KMS-11 (cell line): ENCODE measurements at regions not wholly inside any gene's neighbourhood (a gene's known extent, or its start where the extent isn't known, plus 50 kb on each side); places are given as distances from the start of the nearest gene placed in this dataset.

ENCODE experiments used
- H2AFZ ChIP-seq: fragments of 200-600 bp; sonication (generic); 2 replicates; pipeline ENCODE4 v1.6.1; 2016; ENCODE audit warnings: antibody characterized with exemption, mixed run types, low read depth
- H3K27ac ChIP-seq: fragments of 200-600 bp; sonication (generic); 2 replicates; pipeline ENCODE4 v1.6.1; 2016; ENCODE audit warnings: mild to moderate bottlenecking, mixed run types
- H3K27me3 ChIP-seq: fragments of 200-600 bp; sonication (generic); 2 replicates; pipeline ENCODE4 v1.6.1; 2017; ENCODE audit warnings: mild to moderate bottlenecking, low read depth, mixed run types, moderate library complexity; ENCODE audit not compliant: insufficient read depth
- H3K36me3 ChIP-seq: fragments of 200-600 bp; sonication (generic); 2 replicates; pipeline ENCODE4 v1.6.1; 2017; ENCODE audit warnings: mild to moderate bottlenecking, mixed run types; ENCODE audit not compliant: insufficient read depth
- H3K4me1 ChIP-seq: fragments of 200-600 bp; sonication (generic); 2 replicates; pipeline ENCODE4 v1.6.1; 2016; ENCODE audit warnings: mild to moderate bottlenecking, low read depth, mixed run types; ENCODE audit not compliant: poor library complexity, severe bottlenecking
- H3K4me2 ChIP-seq: fragments of 200-600 bp; sonication (generic); 2 replicates; pipeline ENCODE4 v1.7.0; 2016; ENCODE audit warnings: mild to moderate bottlenecking, mixed run types
- H3K4me3 ChIP-seq: fragments of 200-600 bp; sonication (generic); IDR thresholded peaks from 2 replicates; pipeline ENCODE4 v1.6.1; 2017; ENCODE audit warnings: low read depth, low read length, mixed read lengths; ENCODE audit not compliant: insufficient read depth
- H3K79me2 ChIP-seq: fragments of 200-600 bp; sonication (generic); 2 replicates; pipeline ENCODE4 v1.6.1; 2016; ENCODE audit warnings: low read depth, mixed run types; ENCODE audit not compliant: insufficient read depth
- H3K9ac ChIP-seq: fragments of 200-600 bp; sonication (generic); 2 replicates; pipeline ENCODE4 v1.6.1; 2016; ENCODE audit warnings: mild to moderate bottlenecking, mixed run types
- H4K20me1 ChIP-seq: fragments of 200-600 bp; sonication (generic); 2 replicates; pipeline ENCODE4 v1.6.1; 2016; ENCODE audit warnings: mild to moderate bottlenecking, mixed run types; ENCODE audit not compliant: insufficient read depth
- TF ChIP-seq, protein P1 (sequence below): fragments of 200-600 bp; sonication (generic); conservative IDR thresholded peaks from 2 replicates; pipeline ENCODE4 v1.6.1; 2017; ENCODE audit warnings: low read depth, mild to moderate bottlenecking, antibody characterized with exemption, low read length, moderate library complexity, mixed read lengths

- Histone ChIP-seq H3K27me3 (no peaks in the 10 kb centered on the region), H3K9ac (no peak overlapping the region), H2AFZ (no peak overlapping the region), H3K27ac (no peak overlapping the region), H3K4me2 (no peak overlapping the region), H3K79me2 (no peaks in the 10 kb centered on the region), H3K36me3 (no peaks in the 10 kb centered on the region), H4K20me1 (no peaks in the 10 kb centered on the region), H3K4me3 (no peak overlapping the region), H3K4me1 (peaks cover 8% of the 10 kb centered on the region)
- TF ChIP-seq, protein P1, sequence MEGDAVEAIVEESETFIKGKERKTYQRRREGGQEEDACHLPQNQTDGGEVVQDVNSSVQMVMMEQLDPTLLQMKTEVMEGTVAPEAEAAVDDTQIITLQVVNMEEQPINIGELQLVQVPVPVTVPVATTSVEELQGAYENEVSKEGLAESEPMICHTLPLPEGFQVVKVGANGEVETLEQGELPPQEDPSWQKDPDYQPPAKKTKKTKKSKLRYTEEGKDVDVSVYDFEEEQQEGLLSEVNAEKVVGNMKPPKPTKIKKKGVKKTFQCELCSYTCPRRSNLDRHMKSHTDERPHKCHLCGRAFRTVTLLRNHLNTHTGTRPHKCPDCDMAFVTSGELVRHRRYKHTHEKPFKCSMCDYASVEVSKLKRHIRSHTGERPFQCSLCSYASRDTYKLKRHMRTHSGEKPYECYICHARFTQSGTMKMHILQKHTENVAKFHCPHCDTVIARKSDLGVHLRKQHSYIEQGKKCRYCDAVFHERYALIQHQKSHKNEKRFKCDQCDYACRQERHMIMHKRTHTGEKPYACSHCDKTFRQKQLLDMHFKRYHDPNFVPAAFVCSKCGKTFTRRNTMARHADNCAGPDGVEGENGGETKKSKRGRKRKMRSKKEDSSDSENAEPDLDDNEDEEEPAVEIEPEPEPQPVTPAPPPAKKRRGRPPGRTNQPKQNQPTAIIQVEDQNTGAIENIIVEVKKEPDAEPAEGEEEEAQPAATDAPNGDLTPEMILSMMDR: no peak
Measured at GRCh38 chr15:96108405-96108804, 222.1 kb upstream of the NR2F2 start.

GRCh38 chr15:96109820-96110219 is 220.7 kb upstream of the NR2F2 start:
- Histone ChIP-seq H3K27me3 (no peaks in the 10 kb centered on the region), H3K9ac (no peak overlapping the region), H3K4me1 (peaks cover 8% of the 10 kb centered on the region), H3K4me3 (no peak overlapping the region), H3K4me2 (no peak overlapping the region), H3K36me3 (no peaks in the 10 kb centered on the region), H4K20me1 (no peaks in the 10 kb centered on the region), H2AFZ (no peak overlapping the region), H3K79me2 (no peaks in the 10 kb centered on the region), H3K27ac (no peak overlapping the region)
- TF ChIP-seq, protein P1: no peak

DNA sequence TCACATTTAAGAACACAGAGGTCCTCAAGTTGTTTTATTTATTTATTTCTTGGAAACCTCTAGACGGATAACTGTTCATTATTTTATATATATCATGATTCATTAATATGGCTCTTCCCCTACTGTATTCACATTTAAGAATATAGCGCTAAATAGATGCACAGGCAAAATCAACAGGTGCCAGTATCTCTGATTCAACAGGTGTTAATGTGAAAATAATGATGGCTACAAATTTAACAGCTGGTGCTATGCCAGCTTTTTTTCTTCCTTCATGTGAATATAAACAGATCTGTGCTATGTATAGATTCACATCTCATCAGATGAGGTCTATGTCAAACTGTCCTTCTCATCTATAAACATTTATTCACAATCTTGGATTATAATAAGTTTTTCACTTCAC is 218.5 kb upstream of the NR2F2 start:
- Histone ChIP-seq H2AFZ (no peak overlapping the region), H3K9ac (no peak overlapping the region), H3K79me2 (no peaks in the 10 kb centered on the region), H3K4me1 (peaks cover 4% of the 10 kb centered on the region), H3K4me3 (no peak overlapping the region), H3K4me2 (no peak overlapping the region), H3K27ac (no peak overlapping the region), H3K36me3 (no peaks in the 10 kb centered on the region), H3K27me3 (no peaks in the 10 kb centered on the region), H4K20me1 (no peaks in the 10 kb centered on the region)
- TF ChIP-seq, protein P1: no peak

GRCh38 chr15:96115642-96116041 is 214.9 kb upstream of the NR2F2 start:
- Histone ChIP-seq H3K27me3 (no peaks in the 10 kb centered on the region), H3K4me3 (no peak overlapping the region), H3K4me2 (no peak overlapping the region), H3K4me1 (no peaks in the 10 kb centered on the region), H2AFZ (no peak overlapping the region), H4K20me1 (no peaks in the 10 kb centered on the region), H3K27ac (no peak overlapping the region), H3K36me3 (no peaks in the 10 kb centered on the region), H3K9ac (no peak overlapping the region), H3K79me2 (no peaks in the 10 kb centered on the region)
- TF ChIP-seq, protein P1: no peak
